OCI-LY7 (cell line): ENCODE measurements at regions not wholly inside any gene's neighbourhood (a gene's known extent, or its start where the extent isn't known, plus 50 kb on each side); places are given as distances from the start of the nearest gene placed in this dataset.

Experiments used
- CTCF ChIP-seq: fragments of 200-600 bp; sonication (generic); conservative IDR thresholded peaks from 2 replicates; pipeline ENCODE4 v1.5.1; 2014; ENCODE audit warnings: mild to moderate bottlenecking, antibody characterized with exemption, low read length, moderate library complexity, mixed read lengths
- EZH2phosphoT487 ChIP-seq: fragments of 200-600 bp; sonication (generic); IDR thresholded peaks from 2 replicates; pipeline ENCODE4 v1.6.1; 2018; ENCODE audit warnings: low read depth, borderline replicate concordance, mild to moderate bottlenecking, mixed run types, antibody characterized with exemption, low read length, moderate library complexity, mixed read lengths

GRCh38 chr13:68023838-68024581, 793.9 kb upstream of the PCDH9 start:
- no peak for TF ChIP-seq CTCF
- TF ChIP-seq EZH2phosphoT487: no peak
